ENCODE measurements at regions not wholly inside any gene's neighbourhood (a gene's known extent, or its start where the extent isn't known, plus 50 kb on each side); places are given as distances from the start of the nearest gene placed in this dataset.

DNA sequence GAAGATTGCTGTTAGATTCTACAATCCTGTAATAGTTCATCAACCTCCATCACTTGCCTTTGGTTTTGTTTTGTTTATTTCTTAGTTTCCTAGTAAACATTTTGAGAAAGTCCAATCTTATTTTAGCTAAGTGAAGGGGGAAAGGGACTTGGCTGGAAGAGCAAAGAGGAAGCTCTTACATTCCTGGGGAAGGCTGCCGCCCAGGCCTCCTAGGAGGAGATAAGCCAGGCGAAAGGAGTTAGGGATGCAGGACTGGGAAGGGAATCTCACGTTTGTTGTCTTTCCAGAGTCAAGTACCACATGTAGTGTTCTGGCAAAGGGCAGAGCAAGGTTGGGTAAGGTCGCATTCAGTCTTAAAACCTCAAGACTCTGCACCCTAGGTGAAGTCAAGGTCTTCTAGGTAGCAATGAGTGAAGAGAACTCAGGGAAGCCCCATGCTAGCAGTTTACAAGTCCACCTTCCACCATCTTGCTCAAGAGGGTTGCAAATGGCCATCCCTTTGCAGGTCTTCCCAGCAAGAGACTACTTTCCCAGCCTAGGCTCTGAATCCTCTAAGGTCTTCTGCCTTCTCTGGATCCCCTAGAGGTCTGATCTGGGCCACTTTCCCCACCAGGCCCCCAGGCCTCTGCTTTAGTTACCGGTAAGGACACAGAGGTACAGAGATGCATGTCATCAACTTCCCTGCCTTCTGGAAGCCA is 320.7 kb downstream of the CYP26B1 start:
- TF ChIP-seq, protein P1, sequence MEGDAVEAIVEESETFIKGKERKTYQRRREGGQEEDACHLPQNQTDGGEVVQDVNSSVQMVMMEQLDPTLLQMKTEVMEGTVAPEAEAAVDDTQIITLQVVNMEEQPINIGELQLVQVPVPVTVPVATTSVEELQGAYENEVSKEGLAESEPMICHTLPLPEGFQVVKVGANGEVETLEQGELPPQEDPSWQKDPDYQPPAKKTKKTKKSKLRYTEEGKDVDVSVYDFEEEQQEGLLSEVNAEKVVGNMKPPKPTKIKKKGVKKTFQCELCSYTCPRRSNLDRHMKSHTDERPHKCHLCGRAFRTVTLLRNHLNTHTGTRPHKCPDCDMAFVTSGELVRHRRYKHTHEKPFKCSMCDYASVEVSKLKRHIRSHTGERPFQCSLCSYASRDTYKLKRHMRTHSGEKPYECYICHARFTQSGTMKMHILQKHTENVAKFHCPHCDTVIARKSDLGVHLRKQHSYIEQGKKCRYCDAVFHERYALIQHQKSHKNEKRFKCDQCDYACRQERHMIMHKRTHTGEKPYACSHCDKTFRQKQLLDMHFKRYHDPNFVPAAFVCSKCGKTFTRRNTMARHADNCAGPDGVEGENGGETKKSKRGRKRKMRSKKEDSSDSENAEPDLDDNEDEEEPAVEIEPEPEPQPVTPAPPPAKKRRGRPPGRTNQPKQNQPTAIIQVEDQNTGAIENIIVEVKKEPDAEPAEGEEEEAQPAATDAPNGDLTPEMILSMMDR (IDR thresholded peaks at IDR 0.05; ENCODE audit: low read depth, low read length, missing control alignments): no peak
- DNase-seq (ENCODE audit: low read depth): no peak
- no peak overlapping the region for H3K4me3 ChIP-seq (ENCODE audit: low read depth, low read length)

DNA sequence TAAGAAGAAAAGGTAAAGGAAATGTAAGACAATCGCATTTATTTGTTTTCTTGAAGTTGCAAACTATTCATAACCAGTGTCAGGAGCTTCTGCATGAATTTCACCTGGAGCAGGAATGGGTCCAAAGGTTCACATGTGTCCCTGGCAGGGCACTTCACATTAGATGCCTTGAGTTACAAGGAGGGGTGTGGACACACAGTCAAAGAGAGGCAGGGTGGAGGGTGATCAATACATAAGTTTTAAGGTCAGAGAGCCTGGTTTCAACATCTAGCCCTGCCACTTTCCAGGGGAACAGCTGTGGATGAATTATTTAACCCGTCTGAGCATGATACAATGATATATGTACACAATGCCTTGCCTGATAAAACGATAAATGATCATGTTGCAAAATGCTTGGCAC is 321.4 kb downstream of the CYP26B1 start:
- no peak overlapping the region for H3K4me3 ChIP-seq (ENCODE audit: low read depth, low read length)

DNA sequence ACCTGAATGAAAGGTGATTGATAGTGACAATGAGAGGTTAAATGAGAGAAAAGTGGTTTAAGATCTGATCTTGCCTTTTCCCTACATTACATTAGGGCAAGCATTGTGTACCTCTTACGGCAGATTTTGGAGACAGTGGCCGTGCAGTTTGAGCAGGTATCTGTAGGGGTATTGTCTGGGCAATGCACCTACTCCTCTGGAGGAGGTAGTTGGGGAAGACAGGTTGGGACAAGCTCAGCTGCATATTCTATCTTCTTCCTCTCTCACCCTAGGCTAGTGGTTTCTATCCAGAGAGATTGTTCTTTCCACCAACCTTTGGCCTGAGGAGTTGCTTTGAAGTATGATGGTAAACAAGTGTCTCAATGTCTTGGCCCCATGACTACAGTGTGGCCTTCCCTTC is 323.2 kb downstream of the CYP26B1 start:
- DNase-seq (ENCODE audit: low read depth): no peak
- no peak overlapping the region for H3K4me3 ChIP-seq (ENCODE audit: low read depth, low read length)
- TF ChIP-seq, protein P1 (IDR thresholded peaks at IDR 0.05; ENCODE audit: low read depth, low read length, missing control alignments): no peak

More for the DNA sequence above, 321.4 kb downstream of the CYP26B1 start:
- no peak for DNase-seq (ENCODE audit: low read depth)
- TF ChIP-seq, protein P1 (IDR thresholded peaks at IDR 0.05; ENCODE audit: low read depth, low read length, missing control alignments): no peak

DNA sequence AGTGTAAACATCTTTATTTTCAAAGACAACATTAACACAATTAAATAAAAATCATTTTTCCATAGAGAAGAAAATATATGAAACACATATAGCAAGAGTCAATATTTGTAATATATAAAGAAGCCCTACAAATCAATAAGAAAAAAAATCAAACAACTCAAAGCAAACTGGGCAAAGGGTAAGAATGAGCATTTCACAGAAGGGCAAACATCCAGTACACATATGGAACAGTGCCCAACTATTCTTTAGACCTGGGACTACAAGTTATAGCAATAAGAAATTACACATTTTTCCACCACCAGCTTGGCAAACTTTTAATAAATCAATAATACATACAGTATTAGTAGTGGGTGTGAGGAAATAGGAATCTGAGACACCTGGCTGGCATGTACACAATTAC is 324.1 kb downstream of the CYP26B1 start:
- DNase-seq (ENCODE audit: low read depth): no peak
- TF ChIP-seq, protein P1 (IDR thresholded peaks at IDR 0.05; ENCODE audit: low read depth, low read length, missing control alignments): no peak
- H3K4me3 ChIP-seq (ENCODE audit: low read depth, low read length): no peak overlapping the region

DNA sequence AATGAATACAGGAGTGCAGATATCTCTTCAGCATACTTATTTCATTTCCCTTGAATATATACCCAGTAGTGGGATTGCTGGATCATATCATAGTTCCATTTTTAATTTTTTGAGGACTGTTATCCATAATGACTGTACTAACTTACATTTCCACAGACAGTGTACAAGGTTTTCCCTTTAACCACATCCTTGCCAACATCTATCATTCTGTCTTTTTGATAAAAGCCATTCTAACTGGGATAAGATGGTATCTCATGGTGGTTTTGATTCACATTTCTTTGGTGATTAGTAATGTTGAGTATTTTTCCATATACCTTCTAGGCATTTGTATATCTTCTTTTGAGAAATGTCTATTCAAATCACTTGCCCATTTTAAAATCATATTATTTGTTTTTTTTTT is 325.2 kb downstream of the CYP26B1 start:
- TF ChIP-seq, protein P1 (IDR thresholded peaks at IDR 0.05; ENCODE audit: low read depth, low read length, missing control alignments): no peak
- DNase-seq (ENCODE audit: low read depth): no peak
- H3K4me3 ChIP-seq (ENCODE audit: low read depth, low read length): no peak overlapping the region

- H3K4me3 ChIP-seq (ENCODE audit: low read depth, low read length): no peak overlapping the region
- TF ChIP-seq, protein P1 (IDR thresholded peaks at IDR 0.05; ENCODE audit: low read depth, low read length, missing control alignments): no peak
- no peak for DNase-seq (ENCODE audit: low read depth)
Measured at GRCh38 chr2:71821856-71822255, 325.8 kb downstream of the CYP26B1 start.

DNA sequence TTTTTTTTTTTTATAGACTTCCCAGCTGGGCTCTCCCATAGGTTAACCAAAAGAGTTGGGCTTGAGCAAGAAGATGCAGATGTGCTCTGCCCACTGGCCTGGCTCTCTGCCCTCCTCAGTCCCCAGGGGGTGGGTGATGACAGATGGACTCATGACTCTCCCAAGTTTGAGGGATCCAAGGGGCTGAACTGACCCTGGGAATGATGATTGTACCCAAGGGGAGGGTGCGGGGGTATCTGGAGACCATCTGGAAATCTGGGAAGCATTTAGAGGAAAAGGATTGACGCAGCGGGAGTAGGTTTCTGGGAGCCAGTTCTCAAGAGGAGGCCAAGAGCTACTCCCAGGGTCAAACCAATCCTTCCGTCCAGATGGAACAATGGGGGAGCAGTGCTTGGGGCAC is 330.8 kb downstream of the CYP26B1 start:
- TF ChIP-seq, protein P1 (IDR thresholded peaks at IDR 0.05; ENCODE audit: low read depth, low read length, missing control alignments): no peak
- H3K4me3 ChIP-seq (ENCODE audit: low read depth, low read length): no peak overlapping the region
- DNase-seq (ENCODE audit: low read depth): no peak
